HL-60/S4 treated with phorbol 12-myristate 13-acetate at 8.2 ng/mL for 4 days and 3 days (cell line): ENCODE measurements at regions not wholly inside any gene's neighbourhood (a gene's known extent, or its start where the extent isn't known, plus 50 kb on each side); places are given as distances from the start of the nearest gene placed in this dataset.
"Not testable (repeated sequence)": the region's sequence is repeated elsewhere in the genome, so short reads cannot be mapped to it uniquely, and the experiment has no call there.

ENCODE experiments used
- in situ Hi-C: fragments of 300-500 bp; cut with MboI; formaldehyde crosslinking; loops from 2 replicates; pipeline ENCODE4 v1.15.0; 2022; ENCODE audit warnings: low sequenced_read_pairs

- in situ Hi-C loops: no loop called here
These were observed 861.9 kb downstream of the CDH18 start for GRCh38 chr5:19125956-19126713.

- in situ Hi-C loops: no loop called here
These were observed 847.7 kb downstream of the CDH18 start for GRCh38 chr5:19140276-19140675.

DNA sequence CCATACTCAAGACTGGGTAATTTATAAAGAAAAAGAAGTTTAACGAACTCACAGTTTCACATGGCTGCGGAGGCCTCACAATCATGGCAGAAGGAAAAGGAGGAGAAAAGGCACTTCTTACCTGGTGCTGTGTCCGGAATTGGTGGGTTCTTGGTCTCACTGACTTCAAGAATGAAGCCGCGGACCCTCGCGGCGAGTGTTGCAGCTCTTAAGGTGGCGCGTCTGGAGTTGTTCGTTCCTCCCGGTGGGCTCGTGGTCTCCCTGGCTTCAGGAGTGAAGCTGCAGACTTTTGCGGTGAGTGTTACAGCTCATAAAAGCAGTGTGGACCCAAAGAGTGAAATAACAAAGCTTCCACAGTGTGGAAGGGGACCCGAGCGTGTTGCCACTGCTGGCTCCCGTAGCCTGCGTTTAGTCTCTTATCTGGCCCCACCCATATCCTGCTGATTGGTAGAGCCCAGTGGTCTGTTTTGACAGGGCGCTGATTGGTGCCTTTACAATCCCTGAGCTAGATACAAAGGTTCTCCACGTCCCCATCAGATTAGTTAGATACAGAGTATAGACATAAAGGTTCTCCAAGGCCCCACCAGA is 846.0 kb downstream of the CDH18 start:
- in situ Hi-C loops: not testable (repeated sequence)

GRCh38 chr5:19142713-19143414 is 845.1 kb downstream of the CDH18 start:
- in situ Hi-C loops: not testable (repeated sequence)

DNA sequence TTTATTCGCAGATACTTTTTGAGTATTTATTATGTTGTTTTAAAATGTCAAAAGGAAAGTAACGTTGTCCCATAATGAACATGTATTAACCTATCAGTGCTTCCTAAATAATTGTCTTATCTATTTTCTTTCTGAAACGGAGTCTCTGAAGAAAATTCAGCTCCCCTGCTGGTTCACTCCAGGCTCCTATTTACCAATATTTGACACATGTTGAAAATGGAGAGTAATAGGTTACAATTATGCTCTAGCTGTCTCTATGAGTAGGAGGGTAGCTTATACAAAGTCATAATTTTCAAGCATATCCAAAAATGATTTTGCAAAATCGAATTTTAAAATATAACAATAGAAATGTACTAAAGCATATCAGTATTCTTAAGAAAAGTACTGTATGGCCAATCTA is 844.1 kb downstream of the CDH18 start:
- in situ Hi-C loops: no loop called here

GRCh38 chr5:19169426-19169825 is 818.6 kb downstream of the CDH18 start:
- in situ Hi-C loops: no loop called here

- in situ Hi-C loops: no loop called here
These were observed 815.0 kb downstream of the CDH18 start for GRCh38 chr5:19172926-19173470.

- in situ Hi-C loops: no loop called here
These were observed 812.0 kb downstream of the CDH18 start for GRCh38 chr5:19175776-19176570.

DNA sequence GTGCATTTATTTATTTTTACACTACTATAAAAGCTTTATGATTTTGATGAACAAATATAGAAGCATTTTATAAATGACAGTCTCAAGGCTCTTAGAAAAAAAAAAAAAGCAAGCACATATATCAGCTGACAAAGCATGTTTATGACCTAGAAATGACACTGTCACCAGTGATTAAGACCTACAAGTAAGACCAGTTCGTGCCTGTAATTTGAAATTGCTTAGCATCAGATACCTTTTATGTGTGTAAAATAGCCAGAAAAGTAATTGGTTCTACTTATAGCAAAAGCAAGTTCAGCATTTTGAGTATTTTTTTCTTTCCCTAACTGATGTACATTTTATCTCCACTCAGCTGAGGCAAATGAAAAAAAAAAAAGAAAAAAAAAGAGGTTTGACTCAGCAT is 808.4 kb downstream of the CDH18 start:
- in situ Hi-C loops: no loop called here

DNA sequence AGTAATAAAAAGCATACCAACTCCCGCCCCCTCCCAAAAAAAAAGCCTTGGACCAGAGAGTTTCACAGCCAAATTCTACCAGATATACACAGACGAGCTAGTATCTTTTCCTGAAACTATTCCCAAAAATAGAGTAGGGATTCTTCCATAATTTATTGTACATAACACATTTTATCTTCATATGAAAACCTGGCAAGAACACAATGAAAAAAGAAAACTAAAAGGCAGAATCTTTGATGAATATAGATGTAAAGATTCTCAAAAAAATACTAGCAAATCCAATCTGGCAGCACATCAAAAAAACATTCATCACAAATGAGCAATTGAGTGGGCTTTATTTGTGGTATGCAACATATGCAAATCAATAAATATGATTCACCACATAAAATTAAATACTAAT is 798.8 kb downstream of the CDH18 start:
- in situ Hi-C loops: no loop called here

DNA sequence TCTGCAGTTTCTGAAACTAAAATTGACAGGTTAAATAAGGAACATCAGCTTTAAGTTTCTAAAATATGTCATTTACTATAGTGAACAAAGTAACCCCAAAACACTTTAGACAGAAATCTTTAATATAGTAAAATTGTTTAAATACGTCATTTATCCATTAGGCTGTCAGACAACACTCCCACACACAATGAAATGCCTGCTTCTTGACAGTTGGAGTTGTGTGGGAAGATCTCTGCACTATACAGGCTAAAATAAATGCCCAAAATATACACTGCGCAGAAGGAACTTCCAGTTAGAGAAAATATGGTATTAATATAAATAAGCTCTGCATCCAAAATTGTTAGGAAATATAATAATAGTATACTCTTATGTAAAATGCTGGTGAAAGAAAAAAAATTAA is 794.4 kb downstream of the CDH18 start:
- in situ Hi-C loops: no loop called here

DNA sequence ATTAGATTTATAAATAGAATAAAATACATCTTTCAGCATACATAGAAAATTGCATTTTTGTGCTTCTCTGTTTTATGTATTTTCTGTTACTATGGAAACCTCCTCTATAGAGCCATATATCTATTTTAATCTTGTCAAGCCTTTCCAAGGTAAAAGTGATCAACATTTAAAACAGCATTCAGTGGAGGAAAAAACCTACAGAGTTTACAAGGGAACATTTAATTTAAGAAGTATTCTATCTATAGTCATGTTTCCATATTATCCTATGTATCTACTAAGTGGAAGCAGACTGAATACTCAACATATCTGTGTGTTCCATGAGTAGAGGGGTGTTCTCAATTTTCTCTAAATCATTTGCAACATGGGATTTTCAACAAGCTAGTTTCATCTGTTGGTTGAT is 791.4 kb downstream of the CDH18 start:
- in situ Hi-C loops: no loop called here

GRCh38 chr5:19200251-19200650 is 787.7 kb downstream of the CDH18 start:
- in situ Hi-C loops: no loop called here

- in situ Hi-C loops: no loop called here
These were observed 779.6 kb downstream of the CDH18 start for GRCh38 chr5:19208397-19208796.

- in situ Hi-C loops: no loop called here
These were observed 777.1 kb downstream of the CDH18 start for GRCh38 chr5:19210886-19211285.

DNA sequence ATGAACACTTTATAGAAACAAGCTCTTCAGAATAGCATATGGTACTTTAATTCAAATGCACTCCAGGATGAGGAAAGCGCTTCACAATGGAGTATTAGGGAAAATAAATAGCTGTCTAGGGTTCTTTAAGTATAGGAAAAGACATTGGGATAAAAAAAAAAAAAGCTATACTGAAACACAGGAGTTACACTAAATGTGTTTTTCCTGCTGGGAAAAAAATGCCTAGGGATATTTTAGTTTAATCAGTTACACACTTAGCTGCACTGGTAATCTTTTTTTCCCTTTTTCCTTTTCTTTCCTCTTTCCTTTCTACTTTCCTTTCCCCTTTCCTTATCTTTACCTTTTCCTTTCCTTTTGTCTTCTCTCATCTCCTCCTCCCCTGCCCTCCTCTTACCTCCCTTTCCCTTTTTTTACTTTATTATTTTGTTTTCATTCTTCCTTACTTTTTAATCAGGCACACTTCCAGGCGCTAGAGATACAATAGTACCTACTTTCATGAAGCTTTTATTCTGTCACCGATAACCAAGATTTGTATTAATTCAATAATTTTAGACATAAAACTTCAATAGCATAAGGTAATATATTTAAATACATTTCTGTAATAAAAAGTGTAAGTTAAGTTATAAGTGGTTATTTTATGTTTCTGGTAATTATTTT is 758.7 kb downstream of the CDH18 start:
- in situ Hi-C loops: no loop called here

- in situ Hi-C loops: no loop called here
These were observed 754.4 kb downstream of the CDH18 start for GRCh38 chr5:19233573-19233972.

GRCh38 chr5:19235101-19235584 is 752.9 kb downstream of the CDH18 start:
- in situ Hi-C loops: no loop called here

- in situ Hi-C loops: no loop called here
These were observed 747.8 kb downstream of the CDH18 start for GRCh38 chr5:19240170-19240569.

DNA sequence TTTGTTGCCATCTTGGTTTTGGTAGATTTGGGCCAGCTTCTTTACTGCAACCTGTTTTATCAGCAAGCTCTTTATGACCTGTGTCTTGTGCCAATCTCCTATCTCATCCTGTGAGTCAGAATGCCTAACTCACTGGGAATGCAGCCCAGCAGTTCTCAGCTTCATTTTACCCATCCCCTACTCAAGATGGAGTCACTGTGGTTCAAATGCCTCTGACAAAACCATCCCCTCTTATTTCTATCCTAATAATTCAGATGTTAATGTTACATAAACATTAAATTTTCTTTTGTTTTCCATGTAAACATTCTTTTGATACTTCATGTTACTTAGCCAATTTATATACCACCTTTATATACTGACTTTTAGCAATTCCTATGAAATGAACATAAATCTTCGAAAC is 746.3 kb downstream of the CDH18 start:
- in situ Hi-C loops: no loop called here
